ENCODE measurements at regions not wholly inside any gene's neighbourhood (a gene's known extent, or its start where the extent isn't known, plus 50 kb on each side); places are given as distances from the start of the nearest gene placed in this dataset.

- TF ChIP-seq ZNF518B (CRISPR knock-in tag; IDR thresholded peaks at IDR 0.05) (no peak), SMC3 (conservative IDR thresholded peaks at IDR 0.05; ENCODE audit: insufficient read depth, low read depth, low read length) (no peak), ZNF274 (IDR thresholded peaks at IDR 0.05; ENCODE audit: borderline replicate concordance, low read depth, low read length) (no peak; the same call in 1 of the 2 replicates), WHSC1 (IDR thresholded peaks at IDR 0.05; ENCODE audit: low read length) (no peak), HCFC1 (IDR thresholded peaks at IDR 0.05; ENCODE audit: low read depth, low read length) (no peak), ZNF12 (CRISPR knock-in tag; IDR thresholded peaks at IDR 0.05) (no peak), RBM17 (IDR thresholded peaks at IDR 0.05; ENCODE audit: borderline replicate concordance, low read depth, low read length) (no peak), PML (IDR thresholded peaks at IDR 0.05; ENCODE audit: low read length) (peak; percentile 85), KLF10 (CRISPR knock-in tag; IDR thresholded peaks at IDR 0.05) (no peak), ZNF395 (CRISPR knock-in tag; IDR thresholded peaks at IDR 0.05) (peak; percentile 83), SFPQ (IDR thresholded peaks at IDR 0.05; ENCODE audit: low read depth, low read length) (no peak), HMBOX1 (IDR thresholded peaks at IDR 0.05) (peak; percentile 63; the same call in 1 of the 2 replicates), LCOR (CRISPR knock-in tag; IDR thresholded peaks at IDR 0.05) (0 out of 2 replicates have a peak, but pooled peaks have one; percentile 35), CSDE1 (IDR thresholded peaks at IDR 0.05) (no peak), MLX (CRISPR knock-in tag; conservative IDR thresholded peaks at IDR 0.05) (no peak), HDAC3 (IDR thresholded peaks at IDR 0.05; ENCODE audit: borderline replicate concordance, partially characterized antibody) (peak; percentile 66), ZFPM2 (CRISPR knock-in tag; IDR thresholded peaks at IDR 0.05) (no peak), RBM15 (IDR thresholded peaks at IDR 0.05; ENCODE audit: insufficient read depth, low read length) (no peak), HDAC2 (IDR thresholded peaks at IDR 0.05) (0 out of 2 replicates have a peak, but pooled peaks have one; percentile 60), ZNF830 (CRISPR knock-in tag; IDR thresholded peaks at IDR 0.05) (no peak)
Measured at GRCh38 chr12:71236133-71236660, 78.4 kb upstream of the TSPAN8 start (continued).
